Heart left ventricle (tissue), 16 donors: ENCODE measurements at regions not wholly inside any gene's neighbourhood (a gene's known extent, or its start where the extent isn't known, plus 50 kb on each side); places are given as distances from the start of the nearest gene placed in this dataset.

Source experiments
- ATAC-seq, 4 donors: fragments of 200-7000 bp; cut with Tn5 transposase; one replicate each; pipeline ENCODE4 v1.9.1; 2020 to 2022; ENCODE audit warnings: moderate library complexity in 4 of 4, mild to moderate bottlenecking in 3 of 4, moderate number of reproducible peaks in 1 of 4
- DNase-seq, 5 donors: peaks; one replicate each; pipeline ENCODE4 v3.0.0-alpha.2; 2020
- H3K27ac ChIP-seq, 12 donors: fragments of 200-600 bp; sonication (generic) in 4 of 12; one replicate each; pipeline versions ENCODE4 v1.5.0 to v1.8.0; 2016 to 2022; ENCODE audit warnings: mild to moderate bottlenecking in 2 of 12
- H3K27me3 ChIP-seq, 9 donors: fragments of 200-600 bp; sonication (generic) in 2 of 9; one replicate each; pipeline versions ENCODE4 v1.5.1 to v1.8.0; 2016 to 2022; ENCODE audit warnings: mild to moderate bottlenecking in 3 of 9
- H3K36me3 ChIP-seq, 9 donors: fragments of 200-600 bp; sonication (generic) in 2 of 9; one replicate each; pipeline versions ENCODE4 v1.5.0 to v1.8.0; 2018 to 2022; ENCODE audit warnings: mild to moderate bottlenecking in 2 of 9
- H3K4me1 ChIP-seq, 12 donors: fragments of 200-600 bp; sonication (generic) in 4 of 12; one replicate each; pipeline versions ENCODE4 v1.5.0 to v1.8.0; 2016 to 2022; ENCODE audit warnings: mild to moderate bottlenecking in 3 of 12
- H3K4me3 ChIP-seq, 12 donors: fragments of 200-600 bp; sonication (generic) in 4 of 12; one replicate each; pipeline versions ENCODE4 v1.5.0 to v1.8.0; 2017 to 2022; ENCODE audit warnings: mild to moderate bottlenecking in 9 of 12, moderate library complexity in 4 of 12
- H3K9me3 ChIP-seq, 12 donors: fragments of 200-600 bp; sonication (generic) in 4 of 12; one replicate each; pipeline versions ENCODE4 v1.5.0 to v1.8.0; 2016 to 2022; ENCODE audit warnings: mild to moderate bottlenecking in 1 of 12
- POLR2A ChIP-seq, 2 donors: fragments of 450-650 bp; IDR thresholded peaks; one replicate each; pipeline ENCODE4 v1.6.1; 2017; ENCODE audit warnings: antibody characterized with exemption in 2 of 2, mild to moderate bottlenecking in 2 of 2, moderate library complexity in 2 of 2
- WGBS, 4 donors: extraction: QIAGEN DNeasy Blood & Tissue Kit in 2 of 4; methylation state at CpG; one replicate each; pipeline versions ENCODE4 v1.1.5 to v1.1.7; 2013 to 2018; 5-methylcytosine and 5-hydroxymethylcytosine counted together
- intact Hi-C, 10 donors: fragments of 100-400 bp; cut with DNase I; formaldehyde crosslinking; loops; one replicate each; pipeline versions ENCODE4 v1.11.1 to v1.14.2; 2022
- TF ChIP-seq, protein P1 (sequence below), 12 donors: fragments of 200-600 bp; sonication (generic) in 4 of 12; IDR thresholded peaks; one replicate each; pipeline versions ENCODE4 v1.5.0 to v1.8.0; 2018 to 2022; ENCODE audit warnings: antibody characterized with exemption in 12 of 12, mild to moderate bottlenecking in 5 of 12
- donor health status: ischemic (EF 13 %, LVEDD 7.1; RV severe dilation, severe dysfunction).
- donor health status: healthy with polysubstance abuse.
- donor health status: DM: no; HTN: yes; CAD: no.
- donor health status: DM: no; HTN: no; CAD: no.
- donor health status: ischemic (EF 25% LVEDD 6.9; RV normal size, moderate dysfunction).
- donor health status: ischemic (EF 25% LVEDD 5.7; RV mildly dilated, moderate dysfunction).
- donor health status: healthy.
- donor health status: DM: yes; HTN: yes; CAD: no.
- donor health status: ischemic (EF 35%, LVEDD 5.7; RV mildly dilated, moderate dysfunction).
- donor health status: nonischemic (EF 11% LVEDD 7.7; RV severe dilation, severe dysfunction).
- donor health status: DM: yes; HTN: yes; CAD: no.
- donor health status: PGD.
- donor health status: ischemic (EF 29% LVEDD 5.4; RV normal size, mild dysfunction).
- donor health status: nonischemic (EF 23%, LVEDD 6.1; RV moderate dilation, normal function).

DNA sequence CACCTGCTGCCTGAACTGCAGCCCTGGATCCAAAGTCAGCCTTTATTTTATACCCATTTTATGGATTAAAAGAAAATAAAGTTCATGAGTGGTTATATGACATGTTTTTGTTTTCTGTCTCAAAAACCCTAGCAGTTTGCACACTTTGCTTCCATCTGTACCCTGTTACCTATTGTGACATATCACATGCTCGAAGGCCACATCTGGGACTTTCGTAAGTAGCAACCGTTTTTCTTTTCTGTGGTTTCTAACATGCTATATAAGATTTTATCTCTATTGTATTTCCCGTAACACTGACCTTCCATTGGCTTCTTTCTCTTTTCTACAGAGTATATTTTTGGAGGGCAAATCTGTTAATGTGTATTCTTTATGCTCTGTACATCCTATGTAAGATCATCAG, 1007.2 kb downstream of the PCDH9 start:
- no peaks in the 10 kb centered on the region for H3K27me3 ChIP-seq
- no peak overlapping the region for H3K27ac ChIP-seq
- intact Hi-C loops: no loop called here
- no peaks in the 10 kb centered on the region for H3K9me3 ChIP-seq
- no peak for ATAC-seq
- no peaks in the 10 kb centered on the region for H3K4me1 ChIP-seq
- DNase-seq: no peak
- TF ChIP-seq, protein P1, sequence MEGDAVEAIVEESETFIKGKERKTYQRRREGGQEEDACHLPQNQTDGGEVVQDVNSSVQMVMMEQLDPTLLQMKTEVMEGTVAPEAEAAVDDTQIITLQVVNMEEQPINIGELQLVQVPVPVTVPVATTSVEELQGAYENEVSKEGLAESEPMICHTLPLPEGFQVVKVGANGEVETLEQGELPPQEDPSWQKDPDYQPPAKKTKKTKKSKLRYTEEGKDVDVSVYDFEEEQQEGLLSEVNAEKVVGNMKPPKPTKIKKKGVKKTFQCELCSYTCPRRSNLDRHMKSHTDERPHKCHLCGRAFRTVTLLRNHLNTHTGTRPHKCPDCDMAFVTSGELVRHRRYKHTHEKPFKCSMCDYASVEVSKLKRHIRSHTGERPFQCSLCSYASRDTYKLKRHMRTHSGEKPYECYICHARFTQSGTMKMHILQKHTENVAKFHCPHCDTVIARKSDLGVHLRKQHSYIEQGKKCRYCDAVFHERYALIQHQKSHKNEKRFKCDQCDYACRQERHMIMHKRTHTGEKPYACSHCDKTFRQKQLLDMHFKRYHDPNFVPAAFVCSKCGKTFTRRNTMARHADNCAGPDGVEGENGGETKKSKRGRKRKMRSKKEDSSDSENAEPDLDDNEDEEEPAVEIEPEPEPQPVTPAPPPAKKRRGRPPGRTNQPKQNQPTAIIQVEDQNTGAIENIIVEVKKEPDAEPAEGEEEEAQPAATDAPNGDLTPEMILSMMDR (IDR thresholded peaks at IDR 0.05): no peak
- TF ChIP-seq POLR2A (IDR thresholded peaks at IDR 0.05): no peak
- no peaks in the 10 kb centered on the region for H3K36me3 ChIP-seq
- H3K4me3 ChIP-seq: no peak overlapping the region
- 56 to 92% (median 80%) methylated on average over 4 of the region's 4 CpGs for WGBS, 4 donors

DNA sequence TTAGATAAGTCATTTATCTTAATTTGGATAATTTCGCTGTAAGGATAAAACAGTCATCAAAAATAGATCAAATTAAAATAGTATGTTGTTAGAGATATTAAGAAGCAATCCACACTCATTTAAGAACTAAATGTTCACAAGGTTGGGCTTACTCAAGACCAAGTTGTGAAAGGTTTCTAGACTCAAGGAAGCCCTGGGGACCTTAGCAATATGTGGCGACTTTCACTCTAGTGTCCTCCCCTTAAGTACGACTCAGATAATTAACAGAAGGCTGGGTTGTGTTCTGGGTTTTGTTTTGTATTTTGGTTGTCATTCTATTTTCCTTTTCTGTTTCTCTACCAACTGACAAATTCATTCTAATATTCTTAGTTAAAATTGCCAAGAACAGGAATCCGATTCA, 1008.0 kb downstream of the PCDH9 start:
- H3K27me3 ChIP-seq: no peaks in the 10 kb centered on the region
- no peaks in the 10 kb centered on the region for H3K36me3 ChIP-seq
- DNase-seq (no peak), ATAC-seq (no peak)
- H3K27ac ChIP-seq: no peak overlapping the region
- WGBS, 4 donors: 60 to 87% (median 84%) methylated on average over 4 of the region's 4 CpGs
- no peaks in the 10 kb centered on the region for H3K4me1 ChIP-seq
- H3K9me3 ChIP-seq: no peaks in the 10 kb centered on the region
- H3K4me3 ChIP-seq: no peak overlapping the region
- TF ChIP-seq, protein P1 (IDR thresholded peaks at IDR 0.05): no peak
- no peak for TF ChIP-seq POLR2A (IDR thresholded peaks at IDR 0.05)
- intact Hi-C loops: no loop called here

DNA sequence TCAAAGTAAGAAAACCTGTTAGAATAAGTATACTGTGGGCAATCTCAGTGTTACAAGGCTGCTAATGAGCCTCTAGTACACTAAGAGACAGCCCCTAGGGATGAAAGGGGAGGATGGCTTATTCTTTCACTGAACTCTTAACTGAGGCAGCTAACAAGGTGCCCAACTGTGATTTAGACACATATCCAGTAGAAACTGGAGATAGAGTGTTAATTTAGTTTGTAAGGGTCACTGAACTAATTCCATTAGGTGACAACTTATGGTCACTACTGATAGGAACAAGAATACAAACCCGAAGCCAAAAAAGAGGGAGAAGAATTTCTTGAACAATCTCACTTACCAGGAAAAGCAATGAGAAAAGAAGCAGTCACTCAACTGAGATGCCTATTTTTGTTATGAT, 1010.6 kb downstream of the PCDH9 start:
- intact Hi-C loops: no loop called here
- Histone ChIP-seq H3K4me1 (no peaks in the 10 kb centered on the region), H3K27me3 (no peaks in the 10 kb centered on the region), H3K4me3 (no peak overlapping the region), H3K9me3 (no peaks in the 10 kb centered on the region), H3K27ac (no peak overlapping the region), H3K36me3 (no peaks in the 10 kb centered on the region)
- TF ChIP-seq POLR2A (IDR thresholded peaks at IDR 0.05): no peak
- DNase-seq (no peak), ATAC-seq (no peak)
- 43 to 66% (median 61%) methylated on average over 1 of the region's 1 CpG for WGBS, 4 donors

DNA sequence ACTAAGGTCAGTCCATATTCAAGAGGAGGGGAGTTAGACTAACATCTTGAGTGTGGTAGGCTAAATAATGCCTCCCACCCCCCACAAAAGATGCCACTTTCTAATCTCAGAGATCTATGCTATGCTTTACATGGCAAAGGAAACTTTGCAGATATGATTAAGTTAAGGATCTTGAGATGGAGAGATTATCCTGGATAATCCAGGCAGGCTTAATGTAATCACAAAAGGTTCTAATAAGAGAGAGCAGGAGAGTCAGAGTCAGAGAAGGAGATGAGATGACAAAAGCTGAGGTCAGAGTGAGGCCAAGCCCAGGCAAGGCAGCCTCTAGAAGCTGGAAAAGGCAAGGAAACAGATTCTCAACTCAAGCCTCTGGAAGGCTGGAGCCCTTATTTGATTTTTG, 1011.6 kb downstream of the PCDH9 start:
- H3K4me3 ChIP-seq: no peak overlapping the region
- intact Hi-C loops: no loop called here
- DNase-seq: no peak
- no peak overlapping the region for H3K27ac ChIP-seq
- no peaks in the 10 kb centered on the region for H3K4me1 ChIP-seq
- no peaks in the 10 kb centered on the region for H3K27me3 ChIP-seq
- H3K36me3 ChIP-seq: no peaks in the 10 kb centered on the region
- TF ChIP-seq POLR2A (IDR thresholded peaks at IDR 0.05): no peak
- TF ChIP-seq, protein P1 (IDR thresholded peaks at IDR 0.05): no peak
- no peak for ATAC-seq
- H3K9me3 ChIP-seq: no peaks in the 10 kb centered on the region

DNA sequence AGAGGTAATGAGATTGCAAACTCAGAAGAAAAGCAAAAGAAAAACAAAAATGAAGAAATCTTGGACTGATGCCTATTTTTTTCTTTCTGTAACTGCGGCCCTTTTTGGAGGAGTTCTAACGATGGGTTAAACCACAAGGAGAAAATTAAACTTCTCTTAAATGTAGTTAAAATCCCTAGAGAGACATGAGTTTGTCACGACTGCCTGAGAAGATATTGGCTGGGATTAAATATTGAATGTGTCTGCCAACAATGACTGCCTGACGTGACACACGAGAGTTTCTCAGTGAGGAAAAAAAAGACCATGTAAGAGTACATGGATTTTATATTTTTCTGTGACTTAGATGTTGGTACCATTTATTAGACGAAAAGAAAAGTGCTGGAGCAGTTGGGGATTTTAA, 1013.4 kb downstream of the PCDH9 start:
- Histone ChIP-seq H3K4me1 (no peaks in the 10 kb centered on the region), H3K27ac (no peak overlapping the region), H3K36me3 (no peaks in the 10 kb centered on the region), H3K9me3 (no peaks in the 10 kb centered on the region), H3K27me3 (no peaks in the 10 kb centered on the region), H3K4me3 (no peak overlapping the region)
- WGBS, 4 donors: 38 to 50% (median 44%) methylated on average over 6 of the region's 6 CpGs
- ATAC-seq: no peak
- intact Hi-C loops: no loop called here
- TF ChIP-seq, protein P1 (IDR thresholded peaks at IDR 0.05): no peak
- no peak for TF ChIP-seq POLR2A (IDR thresholded peaks at IDR 0.05)
- DNase-seq: no peak
